ENCODE measurements at regions not wholly inside any gene's neighbourhood (a gene's known extent, or its start where the extent isn't known, plus 50 kb on each side); places are given as distances from the start of the nearest gene placed in this dataset.
A peak's percentile ranks its signal among the peaks of the same experiment; 100 is the strongest.
"Not testable (repeated sequence)": the region's sequence is repeated elsewhere in the genome, so short reads cannot be mapped to it uniquely, and the experiment has no call there.

- no peak overlapping the region for H3K4me3 ChIP-seq (ENCODE audit: low read depth, low read length)
- DNase-seq (ENCODE audit: low read depth), result no peak
- TF ChIP-seq, protein P1, sequence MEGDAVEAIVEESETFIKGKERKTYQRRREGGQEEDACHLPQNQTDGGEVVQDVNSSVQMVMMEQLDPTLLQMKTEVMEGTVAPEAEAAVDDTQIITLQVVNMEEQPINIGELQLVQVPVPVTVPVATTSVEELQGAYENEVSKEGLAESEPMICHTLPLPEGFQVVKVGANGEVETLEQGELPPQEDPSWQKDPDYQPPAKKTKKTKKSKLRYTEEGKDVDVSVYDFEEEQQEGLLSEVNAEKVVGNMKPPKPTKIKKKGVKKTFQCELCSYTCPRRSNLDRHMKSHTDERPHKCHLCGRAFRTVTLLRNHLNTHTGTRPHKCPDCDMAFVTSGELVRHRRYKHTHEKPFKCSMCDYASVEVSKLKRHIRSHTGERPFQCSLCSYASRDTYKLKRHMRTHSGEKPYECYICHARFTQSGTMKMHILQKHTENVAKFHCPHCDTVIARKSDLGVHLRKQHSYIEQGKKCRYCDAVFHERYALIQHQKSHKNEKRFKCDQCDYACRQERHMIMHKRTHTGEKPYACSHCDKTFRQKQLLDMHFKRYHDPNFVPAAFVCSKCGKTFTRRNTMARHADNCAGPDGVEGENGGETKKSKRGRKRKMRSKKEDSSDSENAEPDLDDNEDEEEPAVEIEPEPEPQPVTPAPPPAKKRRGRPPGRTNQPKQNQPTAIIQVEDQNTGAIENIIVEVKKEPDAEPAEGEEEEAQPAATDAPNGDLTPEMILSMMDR (conservative IDR thresholded peaks at IDR 0.05; ENCODE audit: low read depth, low read length), result no peak
These were observed 253.9 kb downstream of the AGTPBP1 start for GRCh38 chr9:85487872-85488271.

DNA sequence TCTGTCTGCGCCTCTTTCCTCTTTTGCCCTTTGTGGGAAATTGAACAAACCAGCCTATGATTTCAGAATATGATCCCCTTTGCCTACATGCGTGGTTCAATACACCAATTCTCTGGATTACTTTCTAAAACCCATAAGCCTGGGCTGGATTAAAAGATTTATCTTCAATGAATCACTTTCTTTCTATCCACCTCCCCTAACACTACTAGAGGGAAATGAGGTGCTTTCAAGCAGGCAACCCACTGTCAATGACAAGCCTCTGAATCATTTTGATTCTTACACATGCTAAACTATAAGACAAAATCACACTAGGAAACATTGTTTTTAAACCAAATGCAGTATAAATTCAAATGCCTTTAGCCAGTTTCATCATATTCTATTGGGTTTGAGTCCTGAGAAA is 257.5 kb downstream of the AGTPBP1 start:
- TF ChIP-seq, protein P1 (conservative IDR thresholded peaks at IDR 0.05; ENCODE audit: low read depth, low read length), result no peak
- no peak for DNase-seq (ENCODE audit: low read depth)
- no peak overlapping the region for H3K4me3 ChIP-seq (ENCODE audit: low read depth, low read length)

- TF ChIP-seq, protein P1 (conservative IDR thresholded peaks at IDR 0.05; ENCODE audit: low read depth, low read length), result no peak
- no peak overlapping the region for H3K4me3 ChIP-seq (ENCODE audit: low read depth, low read length)
- peak; percentile 1 for DNase-seq (ENCODE audit: low read depth)
These were observed 258.5 kb downstream of the AGTPBP1 start for GRCh38 chr9:85483208-85483607.

DNA sequence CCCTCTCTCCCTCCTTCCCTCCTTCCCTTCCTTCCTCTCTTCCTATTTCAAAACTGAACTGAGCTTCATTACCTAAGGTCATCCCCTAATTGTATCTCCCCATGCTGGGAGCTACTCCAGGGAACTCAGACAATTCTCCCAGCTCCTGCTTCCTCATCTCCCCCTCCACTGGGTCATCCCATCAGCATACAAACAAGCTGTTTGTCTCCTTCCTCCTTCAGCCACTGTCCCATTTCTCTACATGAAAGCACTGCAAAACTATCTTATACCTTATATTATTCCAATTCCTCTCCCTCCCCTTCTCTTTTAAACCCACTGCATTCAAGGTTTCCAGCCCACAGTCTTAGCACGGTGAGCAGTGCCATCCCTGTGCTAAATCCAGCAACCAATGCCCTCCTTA is 262.4 kb downstream of the AGTPBP1 start:
- H3K4me3 ChIP-seq (ENCODE audit: low read depth, low read length), result no peak overlapping the region
- TF ChIP-seq, protein P1 (conservative IDR thresholded peaks at IDR 0.05; ENCODE audit: low read depth, low read length), result no peak
- no peak for DNase-seq (ENCODE audit: low read depth)

GRCh38 chr9:85478847-85479246 is 262.9 kb downstream of the AGTPBP1 start:
- TF ChIP-seq, protein P1 (conservative IDR thresholded peaks at IDR 0.05; ENCODE audit: low read depth, low read length), result no peak
- no peak overlapping the region for H3K4me3 ChIP-seq (ENCODE audit: low read depth, low read length)
- DNase-seq (ENCODE audit: low read depth), result no peak

- DNase-seq (ENCODE audit: low read depth); H3K4me3 ChIP-seq (ENCODE audit: low read depth, low read length): not testable (repeated sequence)
These were observed 266.9 kb downstream of the AGTPBP1 start for GRCh38 chr9:85474896-85475295.

GRCh38 chr9:85471791-85472190 is 270.0 kb downstream of the AGTPBP1 start:
- DNase-seq (ENCODE audit: low read depth), result no peak
- no peak overlapping the region for H3K4me3 ChIP-seq (ENCODE audit: low read depth, low read length)
- TF ChIP-seq, protein P1 (conservative IDR thresholded peaks at IDR 0.05; ENCODE audit: low read depth, low read length), result no peak

DNA sequence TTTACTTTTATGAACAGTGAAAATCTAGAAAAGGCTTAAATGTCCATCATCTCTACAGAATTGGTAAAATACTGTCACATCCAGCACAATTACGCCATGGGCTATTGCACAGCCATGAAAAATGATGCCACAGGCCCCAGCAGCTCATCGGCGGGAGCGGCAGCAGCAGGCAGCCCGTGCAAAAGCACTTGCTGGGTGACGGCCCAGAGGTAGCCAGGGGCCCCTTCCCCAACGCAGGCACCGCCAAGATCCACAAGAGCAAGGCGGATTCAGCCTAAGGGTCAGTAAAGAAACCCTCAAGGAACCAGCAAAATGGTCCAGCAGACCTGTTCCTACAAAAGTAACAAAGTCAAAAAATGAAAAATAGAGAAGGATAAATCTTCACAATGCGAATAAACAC is 272.7 kb downstream of the AGTPBP1 start:
- H3K4me3 ChIP-seq (ENCODE audit: low read depth, low read length), result no peak overlapping the region
- no peak for DNase-seq (ENCODE audit: low read depth)
- TF ChIP-seq, protein P1 (conservative IDR thresholded peaks at IDR 0.05; ENCODE audit: low read depth, low read length), result no peak

Data from choroid plexus epithelial cell (primary cell).